Mucosa of stomach (tissue), 1 donor: ENCODE measurements at regions not wholly inside any gene's neighbourhood (a gene's known extent, or its start where the extent isn't known, plus 50 kb on each side); places are given as distances from the start of the nearest gene placed in this dataset.

Experiments
- H3K27me3 ChIP-seq: one replicate; pipeline ENCODE4 v1.7.0; 2013; ENCODE audit warnings: mild to moderate bottlenecking, low read length; ENCODE audit not compliant: control insufficient read depth, insufficient read depth
- H3K36me3 ChIP-seq: one replicate; pipeline ENCODE4 v1.7.0; 2013; ENCODE audit warnings: low read length; ENCODE audit not compliant: control insufficient read depth, insufficient read depth
- H3K4me1 ChIP-seq: one replicate; pipeline ENCODE4 v1.7.0; 2013; ENCODE audit warnings: mild to moderate bottlenecking, low read length; ENCODE audit not compliant: control insufficient read depth, insufficient read depth
- H3K4me3 ChIP-seq: one replicate; pipeline ENCODE4 v1.7.0; 2013; ENCODE audit warnings: low read length
- H3K9ac ChIP-seq: one replicate; pipeline ENCODE4 v1.7.0; 2013; ENCODE audit warnings: mild to moderate bottlenecking, low read length, moderate library complexity
- H3K9me3 ChIP-seq: one replicate; pipeline ENCODE4 v1.7.0; 2013; ENCODE audit warnings: mild to moderate bottlenecking, low read length, moderate library complexity; ENCODE audit not compliant: control insufficient read depth
- donor health status: Pancreatic carcinoma.

- Histone ChIP-seq H3K9ac (no peak overlapping the region), H3K36me3 (no peaks in the 10 kb centered on the region), H3K9me3 (no peaks in the 10 kb centered on the region), H3K4me3 (no peak overlapping the region), H3K4me1 (no peaks in the 10 kb centered on the region), H3K27me3 (peaks cover 2% of the 10 kb centered on the region)
Observed at GRCh38 chr2:128615571-128615970, 296.9 kb upstream of the HS6ST1 start.

GRCh38 chr2:128617029-128617590, 298.4 kb upstream of the HS6ST1 start:
- Histone ChIP-seq H3K4me1 (no peaks in the 10 kb centered on the region), H3K36me3 (no peaks in the 10 kb centered on the region), H3K27me3 (peaks cover under 1% of the 10 kb centered on the region), H3K9ac (no peak overlapping the region), H3K9me3 (no peaks in the 10 kb centered on the region), H3K4me3 (no peak overlapping the region)

GRCh38 chr2:128617661-128618060, 299.0 kb upstream of the HS6ST1 start:
- Histone ChIP-seq H3K9ac (no peak overlapping the region), H3K4me3 (no peak overlapping the region), H3K4me1 (no peaks in the 10 kb centered on the region), H3K27me3 (no peaks in the 10 kb centered on the region), H3K36me3 (no peaks in the 10 kb centered on the region), H3K9me3 (no peaks in the 10 kb centered on the region)

- no peak overlapping the region for H3K9ac ChIP-seq
- H3K4me3 ChIP-seq = no peak overlapping the region
- no peaks in the 10 kb centered on the region for H3K36me3 ChIP-seq
- no peaks in the 10 kb centered on the region for H3K27me3 ChIP-seq
- no peaks in the 10 kb centered on the region for H3K4me1 ChIP-seq
- H3K9me3 ChIP-seq = no peaks in the 10 kb centered on the region
Observed at GRCh38 chr2:128618642-128619041, 300.0 kb upstream of the HS6ST1 start.

GRCh38 chr2:128619471-128620325, 301.0 kb upstream of the HS6ST1 start:
- no peak overlapping the region for H3K4me3 ChIP-seq
- H3K27me3 ChIP-seq = no peaks in the 10 kb centered on the region
- no peaks in the 10 kb centered on the region for H3K4me1 ChIP-seq
- H3K9me3 ChIP-seq = no peaks in the 10 kb centered on the region
- H3K9ac ChIP-seq = no peak overlapping the region
- no peaks in the 10 kb centered on the region for H3K36me3 ChIP-seq

- Histone ChIP-seq H3K36me3 (no peaks in the 10 kb centered on the region), H3K4me1 (no peaks in the 10 kb centered on the region), H3K9me3 (no peaks in the 10 kb centered on the region), H3K9ac (no peak overlapping the region), H3K4me3 (no peak overlapping the region), H3K27me3 (no peaks in the 10 kb centered on the region)
Observed at GRCh38 chr2:128621074-128621473, 302.4 kb upstream of the HS6ST1 start.

- H3K4me1 ChIP-seq = no peaks in the 10 kb centered on the region
- no peaks in the 10 kb centered on the region for H3K9me3 ChIP-seq
- H3K27me3 ChIP-seq = peaks cover under 1% of the 10 kb centered on the region
- H3K4me3 ChIP-seq = no peak overlapping the region
- H3K9ac ChIP-seq = no peak overlapping the region
- H3K36me3 ChIP-seq = no peaks in the 10 kb centered on the region
Observed at GRCh38 chr2:128622371-128622770, 303.7 kb upstream of the HS6ST1 start.

GRCh38 chr2:128622955-128623620, 304.4 kb upstream of the HS6ST1 start:
- Histone ChIP-seq H3K9me3 (no peaks in the 10 kb centered on the region), H3K27me3 (peaks cover 3% of the 10 kb centered on the region), H3K36me3 (no peaks in the 10 kb centered on the region), H3K4me1 (no peaks in the 10 kb centered on the region), H3K9ac (no peak overlapping the region), H3K4me3 (no peak overlapping the region)

- H3K27me3 ChIP-seq = peaks cover 3% of the 10 kb centered on the region
- no peak overlapping the region for H3K9ac ChIP-seq
- no peaks in the 10 kb centered on the region for H3K9me3 ChIP-seq
- H3K4me3 ChIP-seq = no peak overlapping the region
- no peaks in the 10 kb centered on the region for H3K36me3 ChIP-seq
- no peaks in the 10 kb centered on the region for H3K4me1 ChIP-seq
Observed at GRCh38 chr2:128623776-128624761, 305.4 kb upstream of the HS6ST1 start.

GRCh38 chr2:128624956-128625355, 306.3 kb upstream of the HS6ST1 start:
- no peaks in the 10 kb centered on the region for H3K9me3 ChIP-seq
- no peak overlapping the region for H3K4me3 ChIP-seq
- no peaks in the 10 kb centered on the region for H3K36me3 ChIP-seq

GRCh38 chr2:128625421-128625820, 306.8 kb upstream of the HS6ST1 start:
- Histone ChIP-seq H3K27me3 (peaks cover 3% of the 10 kb centered on the region), H3K9ac (no peak overlapping the region), H3K4me3 (no peak overlapping the region), H3K36me3 (no peaks in the 10 kb centered on the region), H3K9me3 (no peaks in the 10 kb centered on the region), H3K4me1 (no peaks in the 10 kb centered on the region)

More at GRCh38 chr2:128624956-128625355, 306.3 kb upstream of the HS6ST1 start:
- Histone ChIP-seq H3K27me3 (peaks cover 3% of the 10 kb centered on the region), H3K9ac (no peak overlapping the region), H3K4me1 (no peaks in the 10 kb centered on the region)
